SK-N-SH (cell line): ENCODE measurements at regions not wholly inside any gene's neighbourhood (a gene's known extent, or its start where the extent isn't known, plus 50 kb on each side); places are given as distances from the start of the nearest gene placed in this dataset.

Experiments used
- CTCF ChIA-PET: fragments of 300-600, 350-600 bp; formaldehyde crosslinking; extraction: SDS; loops from one replicate; lab custom pipeline; 2021; lab: Yijun Ruan, JAX
- POLR2A ChIA-PET: fragments of 350-600 bp; sonication (Branson Sonifier 250); formaldehyde crosslinking; extraction: SDS; loops from one replicate; lab custom pipeline; 2020; ENCODE audit warnings: antibody characterized with exemption, inconsistent platforms; lab: Yijun Ruan, JAX
- DNase-seq: peaks from one replicate; pipeline ENCODE4 v3.0.0; 2012
- H2AFZ ChIP-seq: fragments of 200-600 bp; sonication (generic); 2 replicates; pipeline ENCODE4 v1.8.1; 2016; ENCODE audit warnings: antibody characterized with exemption, mild to moderate bottlenecking, low read depth
- H3F3A ChIP-seq: fragments of 200-600 bp; sonication (generic); replicated peaks from 2 replicates; pipeline ENCODE3; 2016; ENCODE audit warnings: antibody characterized with exemption, mild to moderate bottlenecking; ENCODE audit not compliant: insufficient read depth
- H3K27ac ChIP-seq, 2 experiments: fragments of 200-500 bp in 1 of 2; fragments of 200-600 bp in 1 of 2; sonication (Bioruptor generic) in 1 of 2; sonication (generic), shearing (Covaris generic) in 1 of 2; 2 replicates each; pipeline versions ENCODE4 v1.5.1 to v1.6.1; 2014 to 2016; ENCODE audit warnings: low read depth in 2 of 2, inconsistent platforms in 1 of 2, low read length in 1 of 2, mild to moderate bottlenecking in 1 of 2, mixed read lengths in 1 of 2
- H3K27me3 ChIP-seq: fragments of 200-600 bp; sonication (generic), shearing (Covaris generic); 2 replicates; pipeline ENCODE4 v1.6.1; 2016; ENCODE audit warnings: mixed run types; ENCODE audit not compliant: insufficient read depth
- H3K36me3 ChIP-seq, 2 experiments: fragments of 200-500 bp in 1 of 2; fragments of 200-600 bp in 1 of 2; sonication (Bioruptor generic) in 1 of 2; sonication (generic) in 1 of 2; replicated peaks in 1 of 2; 2 replicates each; pipeline versions ENCODE3 to v1.5.1; 2014 to 2016; ENCODE audit warnings: low read length in 1 of 2, mild to moderate bottlenecking in 1 of 2; ENCODE audit not compliant: insufficient read depth in 2 of 2, control insufficient read depth in 1 of 2
- H3K4me1 ChIP-seq, 2 experiments: fragments of 200-500 bp in 1 of 2; fragments of 200-600 bp in 1 of 2; sonication (Bioruptor generic) in 1 of 2; sonication (generic), shearing (Covaris generic) in 1 of 2; 2 replicates each; pipeline versions ENCODE4 v1.5.1 to v1.6.1; 2014 to 2016; ENCODE audit warnings: low read depth in 1 of 2, low read length in 1 of 2, mixed run types in 1 of 2; ENCODE audit not compliant: insufficient read depth in 2 of 2, control insufficient read depth in 1 of 2
- H3K4me2 ChIP-seq: fragments of 200-600 bp; sonication (generic), shearing (Covaris generic); 2 replicates; pipeline ENCODE4 v1.6.1; 2017; ENCODE audit warnings: mixed run types
- H3K4me3 ChIP-seq, 2 experiments: fragments of 200-500 bp in 1 of 2; fragments of 200-600 bp in 1 of 2; sonication (Bioruptor generic) in 1 of 2; sonication (generic), shearing (Covaris generic) in 1 of 2; 2 replicates each; pipeline versions ENCODE4 v1.5.1 to v1.8.1; 2014 to 2016; ENCODE audit warnings: low read depth in 2 of 2, inconsistent platforms in 1 of 2, low read length in 1 of 2, mild to moderate bottlenecking in 1 of 2, mixed read lengths in 1 of 2, moderate library complexity in 1 of 2
- H3K79me2 ChIP-seq: fragments of 200-600 bp; sonication (generic); 2 replicates; pipeline ENCODE4 v1.8.1; 2017; ENCODE audit warnings: mild to moderate bottlenecking; ENCODE audit not compliant: insufficient read depth
- H3K9ac ChIP-seq: fragments of 200-600 bp; sonication (generic); 2 replicates; pipeline ENCODE4 v1.6.1; 2017; ENCODE audit warnings: mixed run types
- H3K9me2 ChIP-seq: fragments of 200-600 bp; sonication (generic); 2 replicates; pipeline ENCODE4 v1.6.1; 2017; ENCODE audit warnings: mixed run types
- H3K9me3 ChIP-seq: fragments of 200-600 bp; sonication (generic); 2 replicates; pipeline ENCODE4 v1.6.1; 2017; ENCODE audit warnings: mixed run types, mild to moderate bottlenecking, moderate library complexity
- H4K20me1 ChIP-seq: fragments of 200-600 bp; sonication (generic); 2 replicates; pipeline ENCODE4 v1.6.1; 2017; ENCODE audit warnings: mild to moderate bottlenecking, mixed run types; ENCODE audit not compliant: insufficient read depth
- EP300 ChIP-seq, 2 experiments: IDR thresholded peaks; 2 replicates each; pipeline versions ENCODE4 v1.4.0 to v1.6.1; 2012; ENCODE audit warnings: borderline replicate concordance in 1 of 2, low read depth in 1 of 2, low read length in 1 of 2
- FOSL2 ChIP-seq: IDR thresholded peaks from 2 replicates; pipeline ENCODE4 v1.4.0; 2012; ENCODE audit warnings: low read depth, mild to moderate bottlenecking, moderate library complexity, borderline replicate concordance
- FOXJ3 ChIP-seq: sonication (generic); formaldehyde crosslinking; IDR thresholded peaks from 2 replicates; pipeline ENCODE4 v1.5.1; 2020; ENCODE audit warnings: mild to moderate bottlenecking, missing genetic modification reagents
- FOXM1 ChIP-seq: IDR thresholded peaks from 2 replicates; pipeline ENCODE4 v1.4.0; 2012; ENCODE audit warnings: low read depth, mild to moderate bottlenecking
- GABPA ChIP-seq: IDR thresholded peaks from 2 replicates; pipeline ENCODE4 v1.4.0; 2012; ENCODE audit warnings: low read depth, mild to moderate bottlenecking
- GATA2 ChIP-seq: sonication (generic); formaldehyde crosslinking; IDR thresholded peaks from 2 replicates; pipeline ENCODE4 v1.5.0; 2020; ENCODE audit warnings: mild to moderate bottlenecking, missing genetic modification reagents
- JUND ChIP-seq: IDR thresholded peaks from 2 replicates; pipeline ENCODE4 v1.4.0; 2012
- MEF2A ChIP-seq: IDR thresholded peaks from 2 replicates; pipeline ENCODE4 v1.4.0; 2012; ENCODE audit warnings: low read depth, borderline replicate concordance
- MXI1 ChIP-seq: IDR thresholded peaks from 2 replicates; pipeline ENCODE4 v1.6.1; 2012; ENCODE audit warnings: mild to moderate bottlenecking, low read depth, low read length, improper control_type of control experiment
- NFIC ChIP-seq: IDR thresholded peaks from 2 replicates; pipeline ENCODE4 v1.4.0; 2012; ENCODE audit warnings: borderline replicate concordance
- NRF1 ChIP-seq: IDR thresholded peaks from 2 replicates; pipeline ENCODE4 v1.6.1; 2012; ENCODE audit warnings: low read depth, mild to moderate bottlenecking, low read length
- PBX3 ChIP-seq: IDR thresholded peaks from 2 replicates; pipeline ENCODE4; 2012
- RCOR1 ChIP-seq: fragments of 150-350 bp; IDR thresholded peaks from 2 replicates; pipeline ENCODE4 v1.6.1; 2017; ENCODE audit warnings: antibody characterized with exemption, low read length
- RXRA ChIP-seq: IDR thresholded peaks from 2 replicates; pipeline ENCODE4 v1.4.0; 2012; ENCODE audit warnings: low read depth, mild to moderate bottlenecking, borderline replicate concordance
- SMC3 ChIP-seq: IDR thresholded peaks from 2 replicates; pipeline ENCODE4 v1.6.1; 2012; ENCODE audit warnings: low read depth, low read length, improper control_type of control experiment
- TAF1 ChIP-seq: IDR thresholded peaks from 2 replicates; pipeline ENCODE4 v1.6.1; 2012; ENCODE audit warnings: low read depth, mild to moderate bottlenecking, low read length, moderate library complexity, borderline replicate concordance
- TCF12 ChIP-seq: IDR thresholded peaks from 2 replicates; pipeline ENCODE4 v1.4.0; 2012
- TEAD4 ChIP-seq: IDR thresholded peaks from 2 replicates; pipeline ENCODE4 v1.4.0; 2012; ENCODE audit warnings: mild to moderate bottlenecking, borderline replicate concordance; ENCODE audit not compliant: insufficient read depth
- WGBS: methylation state at CpG from one replicate; pipeline ENCODE4 v1.1.6; 2017; ENCODE audit warnings: low lambda C conversion rate; 5-methylcytosine and 5-hydroxymethylcytosine counted together
- TF ChIP-seq, protein P1 (sequence below): fragments of 150-350 bp; IDR thresholded peaks from 2 replicates; pipeline ENCODE4 v1.6.1; 2017; ENCODE audit warnings: antibody characterized with exemption, low read length, low read depth, borderline replicate concordance
- TF ChIP-seq, protein P2 (sequence below): IDR thresholded peaks from 2 replicates; pipeline ENCODE4 v1.4.0; 2012; ENCODE audit warnings: low read depth
- TF ChIP-seq, protein P3 (sequence below): IDR thresholded peaks from 2 replicates; pipeline ENCODE4 v1.4.0; 2012; ENCODE audit warnings: low read depth, borderline replicate concordance

DNA sequence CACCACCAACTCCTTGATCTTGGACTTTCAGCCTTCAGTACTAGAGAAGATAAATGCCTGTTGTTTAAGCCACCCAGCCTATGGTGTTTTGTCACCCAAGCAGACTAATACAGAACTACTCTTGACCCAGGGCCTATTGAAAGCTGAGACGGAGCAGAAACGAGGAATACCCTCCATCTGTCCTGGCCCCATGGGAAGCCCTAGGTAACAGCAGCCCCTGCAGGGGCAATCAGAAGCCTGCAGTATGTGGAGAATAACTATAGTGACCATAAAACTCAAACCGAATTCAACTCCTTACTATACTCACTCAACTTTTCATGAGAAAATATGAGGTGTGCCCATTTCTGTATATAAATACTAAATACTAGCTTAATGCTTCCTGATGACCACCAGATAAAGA lies 307.4 kb downstream of the NUAK1 start (continued):
- TF ChIP-seq, protein P1, sequence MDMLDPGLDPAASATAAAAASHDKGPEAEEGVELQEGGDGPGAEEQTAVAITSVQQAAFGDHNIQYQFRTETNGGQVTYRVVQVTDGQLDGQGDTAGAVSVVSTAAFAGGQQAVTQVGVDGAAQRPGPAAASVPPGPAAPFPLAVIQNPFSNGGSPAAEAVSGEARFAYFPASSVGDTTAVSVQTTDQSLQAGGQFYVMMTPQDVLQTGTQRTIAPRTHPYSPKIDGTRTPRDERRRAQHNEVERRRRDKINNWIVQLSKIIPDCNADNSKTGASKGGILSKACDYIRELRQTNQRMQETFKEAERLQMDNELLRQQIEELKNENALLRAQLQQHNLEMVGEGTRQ = no peak
- no peak for TF ChIP-seq FOSL2
- TF ChIP-seq, all 33 proteins: peak for 0

DNA sequence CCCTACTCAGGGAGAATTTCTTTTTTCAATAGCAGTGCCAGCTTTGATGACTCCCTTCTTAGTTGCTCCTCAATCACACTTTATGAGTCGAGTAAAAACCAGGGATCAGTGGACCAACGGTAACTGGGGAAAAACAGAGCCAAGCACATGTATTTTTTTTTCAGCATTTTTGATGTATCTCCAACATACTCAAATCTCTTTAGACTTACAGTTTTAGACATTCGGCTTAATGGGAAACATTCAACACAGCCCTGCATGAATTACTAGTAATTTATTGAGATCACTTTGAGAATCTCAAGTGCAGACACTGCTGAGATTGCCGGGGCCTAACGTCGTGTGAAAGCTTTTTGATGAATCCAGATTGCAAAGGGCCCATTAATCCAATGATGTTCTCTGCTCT lies 306.7 kb downstream of the NUAK1 start:
- POLR2A ChIA-PET = no interaction called here
- WGBS = 82% methylated on average over 6 of the region's 6 CpGs
- no peak for DNase-seq

More for the DNA sequence above, 306.7 kb downstream of the NUAK1 start:
- CTCF ChIA-PET = no interaction called here
- Histone ChIP-seq H3K4me2 (no peak overlapping the region), H4K20me1 (no peaks in the 10 kb centered on the region), H3K4me3 (no peak overlapping the region), H3K36me3 (no peaks in the 10 kb centered on the region), H3K4me1 (no peaks in the 10 kb centered on the region), H3K27ac (no peak overlapping the region), H3K27me3 (no peaks in the 10 kb centered on the region), H2AFZ (no peak overlapping the region), H3K9ac (no peak overlapping the region), H3K79me2 (no peaks in the 10 kb centered on the region), H3K9me3 (no peaks in the 10 kb centered on the region), H3K9me2 (no peaks in the 10 kb centered on the region), H3F3A (no peaks in the 10 kb centered on the region)
- TF ChIP-seq JUND (no peak), EP300 (IDR thresholded peaks at IDR 0.05; ENCODE audit: borderline replicate concordance in 1 of 2, low read depth in 1 of 2, low read length in 1 of 2) (no peak), PBX3 (no peak), TCF12 (no peak), TEAD4 (no peak), GATA2 (CRISPR knock-in tag) (no peak), SMC3 (no peak), FOXJ3 (CRISPR knock-in tag) (no peak), NRF1 (no peak), GABPA (no peak), RXRA (no peak), MXI1 (no peak), FOSL2 (no peak), FOXM1 (no peak), TAF1 (no peak), NFIC (no peak), MEF2A (no peak), RCOR1 (no peak)
- TF ChIP-seq, protein P2, sequence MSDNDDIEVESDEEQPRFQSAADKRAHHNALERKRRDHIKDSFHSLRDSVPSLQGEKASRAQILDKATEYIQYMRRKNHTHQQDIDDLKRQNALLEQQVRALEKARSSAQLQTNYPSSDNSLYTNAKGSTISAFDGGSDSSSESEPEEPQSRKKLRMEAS = no peak
- TF ChIP-seq, protein P3, sequence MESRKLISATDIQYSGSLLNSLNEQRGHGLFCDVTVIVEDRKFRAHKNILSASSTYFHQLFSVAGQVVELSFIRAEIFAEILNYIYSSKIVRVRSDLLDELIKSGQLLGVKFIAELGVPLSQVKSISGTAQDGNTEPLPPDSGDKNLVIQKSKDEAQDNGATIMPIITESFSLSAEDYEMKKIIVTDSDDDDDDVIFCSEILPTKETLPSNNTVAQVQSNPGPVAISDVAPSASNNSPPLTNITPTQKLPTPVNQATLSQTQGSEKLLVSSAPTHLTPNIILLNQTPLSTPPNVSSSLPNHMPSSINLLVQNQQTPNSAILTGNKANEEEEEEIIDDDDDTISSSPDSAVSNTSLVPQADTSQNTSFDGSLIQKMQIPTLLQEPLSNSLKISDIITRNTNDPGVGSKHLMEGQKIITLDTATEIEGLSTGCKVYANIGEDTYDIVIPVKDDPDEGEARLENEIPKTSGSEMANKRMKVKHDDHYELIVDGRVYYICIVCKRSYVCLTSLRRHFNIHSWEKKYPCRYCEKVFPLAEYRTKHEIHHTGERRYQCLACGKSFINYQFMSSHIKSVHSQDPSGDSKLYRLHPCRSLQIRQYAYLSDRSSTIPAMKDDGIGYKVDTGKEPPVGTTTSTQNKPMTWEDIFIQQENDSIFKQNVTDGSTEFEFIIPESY = no peak
